HL-60 (cell line): ENCODE measurements at regions not wholly inside any gene's neighbourhood (a gene's known extent, or its start where the extent isn't known, plus 50 kb on each side); places are given as distances from the start of the nearest gene placed in this dataset.

Source experiments
- DNase-seq, 2 experiments: peaks; one replicate each; pipeline ENCODE4 v3.0.0-alpha.2; 2010 to 2020; ENCODE audit warnings: low read depth in 1 of 2, low spot score in 1 of 2
- H3K27ac ChIP-seq: fragments of 250-450 bp; sonication (Bioruptor Pico); replicated peaks from 2 replicates; pipeline ENCODE4 v1.5.1; 2020; ENCODE audit warnings: mild to moderate bottlenecking, moderate library complexity
- H3K27me3 ChIP-seq: fragments of 250-450 bp; sonication (Bioruptor Pico); 2 replicates; pipeline ENCODE4 v1.5.1; 2021; ENCODE audit warnings: mild to moderate bottlenecking, moderate library complexity; ENCODE audit not compliant: insufficient read depth, poor library complexity, severe bottlenecking
- H3K4me3 ChIP-seq: replicated peaks from 2 replicates; pipeline ENCODE4 v1.5.1; 2011; ENCODE audit warnings: mild to moderate bottlenecking, control low read depth, low read length; ENCODE audit not compliant: insufficient read depth
- CTCF ChIP-seq: IDR thresholded peaks from one replicate; pipeline ENCODE4 v1.5.1; 2011; ENCODE audit warnings: low read length, control low read depth, inconsistent platforms; ENCODE audit not compliant: insufficient read depth
- GABPA ChIP-seq: IDR thresholded peaks from 2 replicates; pipeline ENCODE4 v1.6.1; 2012; ENCODE audit warnings: low read depth
- POLR2AphosphoS5 ChIP-seq: IDR thresholded peaks from 2 replicates; pipeline ENCODE4 v1.6.1; 2012; ENCODE audit warnings: low read depth
- REST ChIP-seq: IDR thresholded peaks from 2 replicates; pipeline ENCODE4 v1.6.1; 2012; ENCODE audit warnings: low read depth; ENCODE audit not compliant: insufficient replicate concordance
- SPI1 ChIP-seq: IDR thresholded peaks from 2 replicates; pipeline ENCODE4 v1.6.1; 2012; ENCODE audit warnings: low read depth, mild to moderate bottlenecking, borderline replicate concordance

- no peak for DNase-seq
- TF ChIP-seq POLR2AphosphoS5 (no peak), REST (no peak), SPI1 (no peak), GABPA (no peak), CTCF (no peak)
- Histone ChIP-seq H3K27me3 (no peaks in the 10 kb centered on the region), H3K27ac (no peak overlapping the region), H3K4me3 (no peak overlapping the region)
Measured at GRCh38 chr5:103330875-103331274, 72.3 kb downstream of the MACIR start.
